OCI-M1 (cell line): ENCODE measurements at regions not wholly inside any gene's neighbourhood (a gene's known extent, or its start where the extent isn't known, plus 50 kb on each side); places are given as distances from the start of the nearest gene placed in this dataset.
A peak's percentile ranks its signal among the peaks of the same experiment; 100 is the strongest.

Source experiments
- DNase-seq: peaks from one replicate; lab custom pipeline; 2025; lab: John Stamatoyannopoulos, UW

GRCh38 chr10:94043431-94043990, 49.8 kb downstream of the PLCE1 start:
- DNase-seq = no peak

- no peak for DNase-seq
These were observed 52.4 kb downstream of the PLCE1 start for GRCh38 chr10:94046098-94046497.

- DNase-seq = no peak
These were observed 53.6 kb downstream of the PLCE1 start for GRCh38 chr10:94047293-94047692.

- no peak for DNase-seq
These were observed 56.2 kb downstream of the PLCE1 start for GRCh38 chr10:94049911-94050310.

GRCh38 chr10:94052281-94052680, 58.5 kb downstream of the PLCE1 start:
- DNase-seq = no peak

- DNase-seq = no peak
These were observed 59.4 kb downstream of the PLCE1 start for GRCh38 chr10:94052866-94053791.

- no peak for DNase-seq
These were observed 65.6 kb downstream of the PLCE1 start for GRCh38 chr10:94059178-94059883.

GRCh38 chr10:94061026-94061425, 67.3 kb downstream of the PLCE1 start:
- DNase-seq = no peak

- DNase-seq = no peak
These were observed 68.9 kb downstream of the PLCE1 start for GRCh38 chr10:94062611-94063010.

- no peak for DNase-seq
These were observed 71.6 kb downstream of the PLCE1 start for GRCh38 chr10:94065362-94065761.

- no peak for DNase-seq
These were observed 72.1 kb downstream of the PLCE1 start for GRCh38 chr10:94065787-94066186.

GRCh38 chr10:94066411-94066810, 72.7 kb downstream of the PLCE1 start:
- peak; percentile 72 for DNase-seq

GRCh38 chr10:94069884-94070283, 76.2 kb downstream of the PLCE1 start:
- DNase-seq = peak; percentile 74

- DNase-seq = no peak
These were observed 80.7 kb downstream of the PLCE1 start for GRCh38 chr10:94074462-94074861.

GRCh38 chr10:94075506-94075905, 81.8 kb downstream of the PLCE1 start:
- DNase-seq = no peak

- DNase-seq = no peak
These were observed 82.7 kb downstream of the PLCE1 start for GRCh38 chr10:94076325-94076841.

- DNase-seq = no peak
These were observed 83.3 kb downstream of the PLCE1 start for GRCh38 chr10:94077042-94077441.

- DNase-seq = no peak
These were observed 86.4 kb downstream of the PLCE1 start for GRCh38 chr10:94080108-94080507.

- DNase-seq = no peak
These were observed 90.0 kb downstream of the PLCE1 start for GRCh38 chr10:94083662-94084265.

- DNase-seq = no peak
These were observed 90.6 kb downstream of the PLCE1 start for GRCh38 chr10:94084344-94084743.

- DNase-seq = no peak
These were observed 91.6 kb downstream of the PLCE1 start for GRCh38 chr10:94085288-94085687.

- no peak for DNase-seq
These were observed 92.2 kb downstream of the PLCE1 start for GRCh38 chr10:94085766-94086437.
